22Rv1 (cell line): ENCODE measurements at regions not wholly inside any gene's neighbourhood (a gene's known extent, or its start where the extent isn't known, plus 50 kb on each side); places are given as distances from the start of the nearest gene placed in this dataset.

Source experiments
- CTCF ChIP-seq: fragments of 450-650 bp; IDR thresholded peaks from 2 replicates; pipeline ENCODE4 v1.5.1; 2017; ENCODE audit warnings: mild to moderate bottlenecking
- ZFX ChIP-seq: fragments of 450-650 bp; IDR thresholded peaks from 2 replicates; pipeline ENCODE4 v1.6.1; 2017; ENCODE audit warnings: antibody characterized with exemption, borderline replicate concordance

- no peak for TF ChIP-seq CTCF
- TF ChIP-seq ZFX: no peak
These were observed 272.3 kb downstream of the IPO8 start for GRCh38 chr12:30423330-30423729.
